Testis (tissue), 2 donors: ENCODE measurements at regions not wholly inside any gene's neighbourhood (a gene's known extent, or its start where the extent isn't known, plus 50 kb on each side); places are given as distances from the start of the nearest gene placed in this dataset.

ENCODE experiments used
- CTCF ChIP-seq, 3 experiments: fragments of 450-650 bp in 2 of 3; fragments of 200-600 bp in 1 of 3; sonication (generic) in 1 of 3; IDR thresholded peaks; one replicate each; pipeline ENCODE4 v1.5.1; 2016 to 2019; ENCODE audit warnings: antibody characterized with exemption in 3 of 3, mild to moderate bottlenecking in 2 of 3, moderate library complexity in 1 of 3
- POLR2A ChIP-seq: fragments of 450-650 bp; IDR thresholded peaks from one replicate; pipeline ENCODE4 v1.6.1; 2017; ENCODE audit warnings: antibody characterized with exemption, mild to moderate bottlenecking, moderate library complexity

GRCh38 chr4:127463883-127464282 is 168.9 kb upstream of the INTU start:
- no peak for TF ChIP-seq CTCF (IDR thresholded peaks at IDR 0.05)
- no peak for TF ChIP-seq POLR2A
